ENCODE measurements at regions not wholly inside any gene's neighbourhood (a gene's known extent, or its start where the extent isn't known, plus 50 kb on each side); places are given as distances from the start of the nearest gene placed in this dataset.

- no peak for DNase-seq
- H3K9me3 Mint-ChIP-seq (ENCODE audit: low read depth, unreplicated experiment): peaks cover 4% of the 10 kb centered on the region
- no peak overlapping the region for H3K27ac Mint-ChIP-seq (ENCODE audit: unreplicated experiment)
- H3K4me1 Mint-ChIP-seq (ENCODE audit: low read depth, unreplicated experiment): no peaks in the 10 kb centered on the region
- no TSS peak for BruUV-seq (replicated peaks)
- no peak for TF ChIP-seq CTCF (IDR thresholded peaks at IDR 0.05; ENCODE audit: unreplicated experiment)
- no peaks in the 10 kb centered on the region for H3K36me3 Mint-ChIP-seq (ENCODE audit: insufficient read depth, unreplicated experiment)
- no peak overlapping the region for H3K4me3 Mint-ChIP-seq (ENCODE audit: low read depth, unreplicated experiment)
- H3K27me3 Mint-ChIP-seq (ENCODE audit: unreplicated experiment): no peaks in the 10 kb centered on the region
- intact Hi-C loops (cut with micrococcal nuclease; ENCODE audit: unreplicated experiment): no loop called here
- CTCF ChIA-PET: interaction anchor here (0.6 kb wide), 1 partner anchor 92 kb away, joined by 3 read pairs; no protein-coding TSS in a partner anchor
These were observed 102.9 kb upstream of the ETV1 start for GRCh38 chr7:14092331-14092730.

GRCh38 chr7:14085901-14086300, 96.4 kb upstream of the ETV1 start:
- Mint-ChIP-seq H3K4me3 (ENCODE audit: low read depth, unreplicated experiment) (no peak overlapping the region), H3K9me3 (ENCODE audit: low read depth, unreplicated experiment) (peaks cover 13% of the 10 kb centered on the region), H3K36me3 (ENCODE audit: insufficient read depth, unreplicated experiment) (no peaks in the 10 kb centered on the region), H3K27me3 (ENCODE audit: unreplicated experiment) (no peaks in the 10 kb centered on the region), H3K27ac (ENCODE audit: unreplicated experiment) (no peak overlapping the region), H3K4me1 (ENCODE audit: low read depth, unreplicated experiment) (no peaks in the 10 kb centered on the region)
- no peak for TF ChIP-seq CTCF (IDR thresholded peaks at IDR 0.05; ENCODE audit: unreplicated experiment)
- CTCF ChIA-PET: interaction anchor here (0.6 kb wide), 2 partner anchors 10 to 56 kb away, joined by 3 to 5 read pairs; no protein-coding TSS in a partner anchor
- DNase-seq: no peak
- intact Hi-C loops (cut with micrococcal nuclease; ENCODE audit: unreplicated experiment): no loop called here
- BruUV-seq (replicated peaks): no TSS peak

- Mint-ChIP-seq H3K4me1 (ENCODE audit: low read depth, unreplicated experiment) (no peaks in the 10 kb centered on the region), H3K36me3 (ENCODE audit: insufficient read depth, unreplicated experiment) (no peaks in the 10 kb centered on the region), H3K27ac (ENCODE audit: unreplicated experiment) (no peak overlapping the region), H3K27me3 (ENCODE audit: unreplicated experiment) (no peaks in the 10 kb centered on the region), H3K9me3 (ENCODE audit: low read depth, unreplicated experiment) (peaks cover 9% of the 10 kb centered on the region), H3K4me3 (ENCODE audit: low read depth, unreplicated experiment) (no peak overlapping the region)
- TF ChIP-seq CTCF (IDR thresholded peaks at IDR 0.05; ENCODE audit: unreplicated experiment): no peak
- BruUV-seq (replicated peaks): no TSS peak
- DNase-seq: no peak
- CTCF ChIA-PET: no interaction called here
- intact Hi-C loops (cut with micrococcal nuclease; ENCODE audit: unreplicated experiment): no loop called here
These were observed 94.3 kb upstream of the ETV1 start for GRCh38 chr7:14083761-14084160.

- Mint-ChIP-seq H3K4me1 (ENCODE audit: low read depth, unreplicated experiment) (no peaks in the 10 kb centered on the region), H3K9me3 (ENCODE audit: low read depth, unreplicated experiment) (no peaks in the 10 kb centered on the region), H3K27me3 (ENCODE audit: unreplicated experiment) (no peaks in the 10 kb centered on the region), H3K27ac (ENCODE audit: unreplicated experiment) (no peak overlapping the region), H3K4me3 (ENCODE audit: low read depth, unreplicated experiment) (no peak overlapping the region), H3K36me3 (ENCODE audit: insufficient read depth, unreplicated experiment) (no peaks in the 10 kb centered on the region)
- CTCF ChIA-PET: no interaction called here
- BruUV-seq (replicated peaks): no TSS peak
- TF ChIP-seq CTCF (IDR thresholded peaks at IDR 0.05; ENCODE audit: unreplicated experiment): no peak
- no peak for DNase-seq
- intact Hi-C loops (cut with micrococcal nuclease; ENCODE audit: unreplicated experiment): no loop called here
These were observed 84.5 kb upstream of the ETV1 start for GRCh38 chr7:14073988-14074387.

Data from Calu3 (cell line).